Natural killer cell (primary cell): ENCODE measurements at regions not wholly inside any gene's neighbourhood (a gene's known extent, or its start where the extent isn't known, plus 50 kb on each side); places are given as distances from the start of the nearest gene placed in this dataset.
"Not testable (repeated sequence)": the region's sequence is repeated elsewhere in the genome, so short reads cannot be mapped to it uniquely, and the experiment has no call there.

ENCODE experiments used
- ATAC-seq, 3 donors: fragments of 150-1000 bp in 2 of 3; fragments of 200-7000 bp in 1 of 3; cut with Tn5 transposase; 1 replicate in 1 of 3; 2 replicates in 2 of 3; pipeline ENCODE4 v1.10.0; 2021; ENCODE audit warnings: mild to moderate bottlenecking in 2 of 3, moderate library complexity in 2 of 3
- DNase-seq, 2 donors: peaks; one replicate each; pipeline versions ENCODE4 v3.0.0 to v3.0.0-alpha.2; 2013 to 2021; ENCODE audit warnings: mixed read lengths in 1 of 2
- H3K27ac ChIP-seq: one replicate; pipeline ENCODE4 v1.5.1; 2013; ENCODE audit warnings: mild to moderate bottlenecking, low read length
- H3K27me3 ChIP-seq: one replicate; pipeline ENCODE4 v1.6.1; 2013; ENCODE audit warnings: low read length; ENCODE audit not compliant: control insufficient read depth, insufficient read depth
- H3K36me3 ChIP-seq: one replicate; pipeline ENCODE4 v1.6.1; 2013; ENCODE audit warnings: low read length; ENCODE audit not compliant: control insufficient read depth, insufficient read depth
- H3K4me1 ChIP-seq: one replicate; pipeline ENCODE4 v1.6.1; 2013; ENCODE audit warnings: low read length; ENCODE audit not compliant: control insufficient read depth, insufficient read depth
- H3K4me3 ChIP-seq: one replicate; pipeline ENCODE4 v1.5.1; 2013; ENCODE audit warnings: low read length
- H3K9me3 ChIP-seq: one replicate; pipeline ENCODE4 v1.6.1; 2013; ENCODE audit warnings: low read length; ENCODE audit not compliant: control insufficient read depth, insufficient read depth
- H3K27ac Mint-ChIP-seq, 2 donors: one replicate each; pipeline ENCODE4 v1.8.0; 2022; ENCODE audit warnings: mild to moderate bottlenecking in 2 of 2, mixed read lengths in 2 of 2, moderate library complexity in 1 of 2
- H3K27me3 Mint-ChIP-seq, 2 donors: one replicate each; pipeline ENCODE4 v1.8.0; 2022; ENCODE audit warnings: low read depth in 2 of 2, mixed read lengths in 2 of 2
- H3K36me3 Mint-ChIP-seq: one replicate; pipeline ENCODE4 v1.8.0; 2022; ENCODE audit warnings: mixed read lengths
- H3K4me1 Mint-ChIP-seq, 2 donors: one replicate each; pipeline ENCODE4 v1.8.0; 2022; ENCODE audit warnings: mixed read lengths in 2 of 2
- H3K4me3 Mint-ChIP-seq: one replicate; pipeline ENCODE4 v1.8.0; 2022; ENCODE audit warnings: mild to moderate bottlenecking, moderate library complexity, mixed read lengths
- H3K9me3 Mint-ChIP-seq, 2 donors: one replicate each; pipeline ENCODE4 v1.8.0; 2022; ENCODE audit warnings: mixed read lengths in 2 of 2
- CTCF ChIP-seq: fragments of 200-600 bp; IDR thresholded peaks from one replicate; pipeline ENCODE4 v1.8.0; 2022; ENCODE audit warnings: antibody characterized with exemption
- WGBS: methylation state at CpG from one replicate; pipeline ENCODE4 v1.1.7; 2013; ENCODE audit warnings: missing lambda C conversion rate; ENCODE audit not compliant: insufficient coverage; 5-methylcytosine and 5-hydroxymethylcytosine counted together
- intact Hi-C: fragments of 100-400 bp; cut with micrococcal nuclease; formaldehyde crosslinking; loops from one replicate; pipeline ENCODE4 v1.14.2; 2022

- no CpG with 5 or more reads among the region's 1 CpG for WGBS
Observed at GRCh38 chr12:88834226-88834625, 254.0 kb upstream of the KITLG start.

GRCh38 chr12:88833641-88834116 is 253.4 kb upstream of the KITLG start:
- ATAC-seq (no peak), DNase-seq (no peak)
- Mint-ChIP-seq H3K9me3 (peaks cover 10 to 17% of the 10 kb centered on the region in 2 donors), H3K27me3 (no peaks in the 10 kb centered on the region), H3K36me3 (no peaks in the 10 kb centered on the region), H3K27ac (no peak overlapping the region), H3K4me3 (no peak overlapping the region), H3K4me1 (no peaks in the 10 kb centered on the region)
- intact Hi-C loops, result no loop called here
- Histone ChIP-seq H3K4me1 (no peaks in the 10 kb centered on the region), H3K9me3 (no peaks in the 10 kb centered on the region), H3K27me3 (no peaks in the 10 kb centered on the region), H3K4me3 (no peak overlapping the region), H3K36me3 (no peaks in the 10 kb centered on the region), H3K27ac (no peak overlapping the region)
- TF ChIP-seq CTCF, result no peak

More at GRCh38 chr12:88834226-88834625, 254.0 kb upstream of the KITLG start:
- Mint-ChIP-seq H3K27ac (no peak overlapping the region), H3K36me3 (no peaks in the 10 kb centered on the region), H3K4me1 (no peaks in the 10 kb centered on the region), H3K27me3 (no peaks in the 10 kb centered on the region), H3K9me3 (peaks cover 10 to 17% of the 10 kb centered on the region in 2 donors), H3K4me3 (no peak overlapping the region)
- Histone ChIP-seq H3K36me3 (no peaks in the 10 kb centered on the region), H3K4me1 (no peaks in the 10 kb centered on the region), H3K4me3 (no peak overlapping the region), H3K9me3 (peaks cover 4% of the 10 kb centered on the region), H3K27ac (no peak overlapping the region), H3K27me3 (no peaks in the 10 kb centered on the region)
- no peak for TF ChIP-seq CTCF
- intact Hi-C loops, result no loop called here
- no peak for ATAC-seq
- DNase-seq, result no peak

- H3K9me3 ChIP-seq, H3K36me3 ChIP-seq, DNase-seq, H3K27ac ChIP-seq, H3K4me3 Mint-ChIP-seq, intact Hi-C loops, H3K27ac Mint-ChIP-seq, H3K4me1 Mint-ChIP-seq, H3K4me1 ChIP-seq, H3K27me3 Mint-ChIP-seq, H3K36me3 Mint-ChIP-seq, H3K4me3 ChIP-seq, H3K27me3 ChIP-seq, ATAC-seq: not testable (repeated sequence)
- 70% methylated on average over 1 of the region's 2 CpGs for WGBS
- peaks cover 6 to 16% of the 10 kb centered on the region in 2 donors for H3K9me3 Mint-ChIP-seq
Observed at GRCh38 chr12:88828537-88828936, 248.3 kb upstream of the KITLG start.

GRCh38 chr12:88820012-88820411 is 239.7 kb upstream of the KITLG start:
- Histone ChIP-seq H3K4me1 (no peaks in the 10 kb centered on the region), H3K27me3 (no peaks in the 10 kb centered on the region), H3K4me3 (no peak overlapping the region), H3K27ac (no peak overlapping the region), H3K9me3 (no peaks in the 10 kb centered on the region), H3K36me3 (no peaks in the 10 kb centered on the region)
- DNase-seq, result no peak
- no peaks in the 10 kb centered on the region for H3K4me1 Mint-ChIP-seq
- TF ChIP-seq CTCF, result no peak
- H3K36me3 Mint-ChIP-seq, result no peaks in the 10 kb centered on the region
- WGBS, result 85% methylated on average over 1 of the region's 1 CpG
- H3K9me3 Mint-ChIP-seq, result peaks cover 12 to 14% of the 10 kb centered on the region in 2 donors
- intact Hi-C loops, result no loop called here
- no peaks in the 10 kb centered on the region for H3K27me3 Mint-ChIP-seq
- ATAC-seq, result no peak
- H3K27ac Mint-ChIP-seq, result no peak overlapping the region
- no peak overlapping the region for H3K4me3 Mint-ChIP-seq
